ENCODE measurements at regions not wholly inside any gene's neighbourhood (a gene's known extent, or its start where the extent isn't known, plus 50 kb on each side); places are given as distances from the start of the nearest gene placed in this dataset.

DNA sequence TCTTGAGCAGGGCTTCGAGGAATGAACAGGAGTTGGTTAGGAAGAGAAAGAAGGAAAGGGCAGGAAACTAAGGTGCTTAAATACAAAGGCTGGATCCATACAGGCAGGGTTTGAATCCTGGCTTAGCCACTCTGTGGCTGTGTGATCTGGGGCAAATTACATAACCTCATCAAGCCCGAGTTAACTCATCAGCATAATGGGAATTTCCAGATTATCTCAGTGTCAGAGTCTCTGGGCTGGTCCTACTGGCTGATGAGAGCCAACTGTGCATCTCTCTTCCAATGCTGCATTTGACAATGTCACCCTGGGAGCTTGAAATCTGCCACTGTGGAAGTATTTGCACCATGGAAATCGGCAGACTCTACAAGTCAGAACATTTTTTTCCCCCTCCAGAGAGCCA lies 83.8 kb upstream of the SLC6A6 start:
- DNase-seq = no peak

DNA sequence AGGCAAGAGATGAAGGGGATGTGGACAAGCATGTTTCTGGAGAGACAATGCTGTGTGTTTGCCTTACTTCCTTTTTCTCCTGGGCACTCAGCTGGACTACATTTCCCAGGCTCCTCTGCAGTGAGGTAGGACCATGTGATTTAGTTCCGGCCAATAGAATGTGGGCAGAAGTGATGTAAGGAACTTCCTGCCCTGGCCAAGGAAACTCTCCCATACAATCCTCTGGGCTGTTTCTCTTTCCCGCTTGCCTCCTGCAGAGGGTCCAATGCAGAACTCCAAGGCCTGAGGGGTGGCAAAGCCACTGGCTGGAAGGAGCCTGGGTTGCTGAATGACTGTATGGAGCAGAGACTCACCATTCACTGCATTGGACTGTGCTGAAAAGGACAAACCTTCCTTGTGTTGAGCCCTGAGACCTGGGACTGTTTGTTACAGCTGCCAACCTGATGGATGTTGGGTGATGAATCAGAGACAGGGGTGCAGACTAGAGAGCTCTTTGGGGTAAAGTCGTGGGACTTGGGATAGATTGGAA lies 82.7 kb upstream of the SLC6A6 start:
- DNase-seq = peak in 1 of 5 donors; percentile 50

DNA sequence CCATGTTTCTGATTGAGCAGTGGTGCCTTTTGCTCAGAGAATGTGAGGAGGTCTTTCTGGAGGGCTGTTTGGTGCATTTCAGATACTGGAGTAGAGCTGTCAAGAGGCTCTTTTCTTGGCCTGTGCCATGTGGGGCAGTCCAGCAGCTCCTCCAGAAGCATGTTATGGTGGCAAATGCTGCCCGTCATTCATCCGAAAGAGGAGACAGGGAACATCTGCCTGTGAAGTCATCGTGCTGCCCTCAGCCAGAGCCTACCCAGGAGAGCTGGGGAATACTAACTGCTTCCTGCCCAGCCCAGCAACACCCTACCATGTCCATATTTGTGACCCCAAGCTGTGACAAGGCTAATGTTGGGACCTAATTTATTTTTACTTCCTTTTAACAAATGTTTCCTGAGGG lies 82.2 kb upstream of the SLC6A6 start:
- no peak for DNase-seq

DNA sequence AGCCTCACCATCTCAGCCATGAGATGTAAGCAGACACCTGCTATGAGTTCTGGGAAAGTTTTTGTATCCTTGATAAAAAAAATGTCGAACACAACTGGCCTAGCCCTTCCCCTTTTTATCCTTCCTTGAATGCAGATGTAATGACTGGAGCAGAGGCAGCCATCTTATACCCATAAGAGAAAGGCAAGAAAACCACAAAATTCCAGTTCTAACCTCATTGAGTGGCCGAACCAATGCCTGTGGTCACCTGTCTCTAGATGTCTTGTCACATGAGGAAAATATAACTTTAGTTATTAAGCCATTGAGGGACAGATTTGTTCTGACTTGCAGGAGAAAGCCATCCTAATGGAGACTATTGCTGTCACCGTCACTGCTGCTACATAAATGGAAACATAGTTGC lies 80.4 kb upstream of the SLC6A6 start:
- DNase-seq = no peak

DNA sequence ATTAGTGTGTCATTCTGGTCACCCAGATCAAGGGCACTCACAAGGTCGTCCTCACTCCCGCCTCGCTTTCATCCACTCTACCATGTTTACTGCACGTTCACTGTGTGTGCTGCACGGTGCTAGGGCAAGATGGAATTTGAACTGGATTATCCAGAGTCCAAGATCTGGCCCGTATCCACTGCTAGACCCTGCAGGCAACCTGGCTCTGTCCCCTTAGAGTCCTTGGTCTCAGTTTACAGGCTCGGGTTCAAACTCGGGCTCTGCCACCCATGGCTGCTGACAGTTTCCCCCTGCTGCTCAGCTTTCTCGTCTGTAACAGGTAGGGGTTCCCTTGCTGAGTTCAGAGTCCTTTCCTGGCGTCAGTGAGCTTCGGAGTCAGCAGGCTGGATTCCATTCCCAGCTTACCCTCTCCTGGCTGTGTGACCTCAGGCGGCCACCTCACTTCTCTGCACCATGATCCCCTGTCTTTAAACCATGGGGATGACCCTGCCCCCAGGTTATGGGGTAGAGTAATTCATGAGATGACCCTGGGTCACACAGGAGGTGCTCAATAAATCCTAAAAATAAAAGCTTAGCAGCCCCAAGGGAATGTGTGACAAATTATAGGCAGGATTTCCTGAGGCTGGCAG lies 79.6 kb upstream of the SLC6A6 start:
- DNase-seq = no peak

DNA sequence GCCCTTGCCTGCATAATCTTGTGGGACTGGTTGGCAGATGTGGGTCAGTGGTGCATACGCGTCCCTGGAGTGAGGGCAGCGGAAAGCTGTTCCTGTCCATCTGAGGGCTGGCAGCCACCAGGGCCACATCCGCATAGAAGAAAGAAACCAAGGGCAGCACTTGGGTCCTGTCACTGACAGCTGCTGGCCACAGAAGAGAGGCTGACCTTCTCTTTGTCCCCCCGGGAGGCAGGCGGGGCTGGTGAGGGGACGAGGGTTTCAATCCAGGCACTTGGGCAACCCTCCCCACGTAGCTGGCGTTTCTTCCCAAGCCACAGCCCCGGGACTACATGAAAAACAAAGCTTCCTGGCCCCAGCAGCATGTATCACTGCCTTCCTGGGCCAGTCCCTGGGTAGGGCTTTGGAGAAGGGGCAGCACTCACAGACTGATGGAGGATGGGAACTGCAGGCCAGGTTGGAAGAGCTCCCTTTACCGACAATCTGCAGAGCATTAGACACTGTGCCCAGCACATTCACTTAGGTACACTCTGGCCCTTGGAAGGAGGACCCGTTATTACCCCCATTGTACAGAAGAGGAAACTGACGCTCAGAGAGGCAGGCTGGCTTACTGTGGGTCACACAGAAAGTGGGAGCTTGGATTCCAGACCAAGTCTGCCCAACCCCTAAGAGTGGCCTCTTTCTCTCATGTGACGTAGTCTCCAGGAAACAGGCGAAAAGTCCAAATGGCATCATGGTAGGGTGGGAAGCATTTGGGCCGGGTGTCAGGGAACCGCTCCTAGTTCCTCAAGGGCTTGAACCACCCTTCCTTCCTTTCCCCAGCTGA lies 78.8 kb upstream of the SLC6A6 start:
- DNase-seq = no peak

DNA sequence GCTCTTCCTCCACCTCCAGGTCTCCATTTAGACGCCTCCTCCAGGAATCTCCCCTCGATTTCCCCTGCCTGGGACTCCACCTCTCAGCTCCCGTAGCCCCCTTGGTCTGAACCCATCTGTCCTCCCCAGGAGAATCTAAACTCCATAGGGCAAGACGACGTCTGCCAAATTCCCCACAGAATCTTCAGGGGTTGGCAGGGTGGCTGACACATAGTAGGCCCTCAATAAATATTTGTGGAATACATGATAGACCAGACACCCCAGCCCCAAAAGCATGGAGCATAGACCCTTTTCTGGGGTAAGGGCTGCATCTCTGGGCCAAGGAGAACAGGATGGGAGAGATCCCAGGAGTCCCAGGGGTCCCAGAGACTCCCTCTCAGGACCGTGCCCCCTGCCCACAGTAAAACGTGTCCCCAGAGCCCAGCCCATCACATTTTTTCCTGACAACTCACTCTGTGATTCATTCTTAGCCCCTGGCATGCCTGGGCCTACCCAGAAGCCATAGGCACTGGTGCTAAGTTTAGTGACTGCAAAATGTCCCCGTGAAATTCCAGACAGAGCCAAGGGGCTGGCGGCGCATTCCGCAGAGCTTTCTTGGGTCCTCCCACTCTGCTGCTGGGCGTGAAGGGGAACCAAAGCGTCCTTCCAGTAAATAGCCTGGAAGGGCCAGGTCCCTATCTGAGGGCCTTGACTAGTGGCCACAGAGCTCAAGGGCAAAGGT lies 78.0 kb upstream of the SLC6A6 start:
- DNase-seq = no peak

DNA sequence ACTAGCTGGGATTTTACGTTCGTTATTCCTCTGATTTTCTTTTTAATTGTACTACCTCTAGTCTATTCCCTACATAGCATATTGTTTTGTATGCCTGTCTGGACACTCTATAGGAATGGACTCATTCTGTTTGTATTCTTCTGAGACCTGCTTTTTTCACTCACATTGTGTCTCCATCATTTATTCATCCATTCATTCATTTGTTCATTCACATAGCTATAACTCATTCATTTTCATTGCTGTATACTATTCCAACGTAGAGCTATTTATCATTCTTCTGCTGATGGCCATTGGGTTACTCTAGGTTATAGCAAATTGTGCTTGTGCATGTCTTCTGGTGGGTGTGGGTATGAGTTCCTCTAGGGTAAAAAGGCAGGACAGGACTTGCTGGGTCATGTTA lies 74.0 kb upstream of the SLC6A6 start:
- no peak for DNase-seq

DNA sequence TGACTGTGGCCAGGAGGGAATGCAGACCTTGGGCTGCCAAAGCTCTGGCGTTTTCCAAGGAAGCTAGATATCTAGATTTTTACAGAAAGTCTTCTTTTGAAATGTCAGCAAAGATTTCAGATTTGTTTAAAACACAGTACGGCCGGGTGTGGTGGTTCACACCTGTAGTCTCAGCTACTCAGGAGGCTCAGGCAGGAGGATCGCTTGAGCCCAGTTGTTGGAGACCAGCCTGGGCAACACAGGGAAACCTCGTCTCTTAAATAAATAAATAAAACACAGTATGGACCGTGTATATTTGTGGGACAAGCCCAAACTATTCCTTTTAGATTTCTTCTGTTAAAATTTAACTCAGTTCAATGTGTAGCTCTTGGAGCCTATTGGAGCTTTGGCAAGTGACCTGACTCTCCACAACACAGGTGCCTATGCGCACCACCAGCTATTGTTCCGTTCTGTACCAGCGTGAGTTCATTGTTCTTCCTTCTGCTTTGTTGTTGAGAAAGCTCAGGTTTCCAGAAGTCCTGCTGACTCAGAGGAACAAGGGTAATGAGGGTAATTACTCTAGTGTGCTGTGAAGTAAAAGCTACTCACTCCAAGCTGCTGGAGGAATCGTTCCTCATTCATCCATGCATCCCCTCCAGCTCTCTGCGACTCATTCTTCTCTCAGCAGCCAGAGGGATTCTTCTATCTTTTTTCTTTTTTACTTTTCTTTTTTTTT lies 73.1 kb upstream of the SLC6A6 start:
- no peak for DNase-seq

DNA sequence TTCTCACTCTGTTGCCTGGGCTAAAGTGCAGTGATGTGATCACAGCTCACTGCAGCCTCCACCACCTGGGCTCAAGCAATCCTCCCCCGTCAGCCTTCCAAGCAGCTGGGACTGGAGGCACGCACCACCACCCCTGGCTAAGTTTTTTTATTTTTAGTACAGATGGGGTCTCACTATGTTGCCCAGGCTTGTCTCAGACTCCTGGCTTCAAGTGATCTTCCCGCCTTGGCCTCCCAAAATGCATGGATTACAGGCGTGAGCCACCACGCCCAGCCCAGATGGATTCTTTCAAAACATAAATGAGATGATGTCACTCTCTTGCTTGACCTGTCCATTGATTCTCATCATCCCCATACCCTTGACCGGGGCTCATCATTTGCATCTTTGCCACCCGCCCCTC lies 72.6 kb upstream of the SLC6A6 start:
- DNase-seq = no peak

DNA sequence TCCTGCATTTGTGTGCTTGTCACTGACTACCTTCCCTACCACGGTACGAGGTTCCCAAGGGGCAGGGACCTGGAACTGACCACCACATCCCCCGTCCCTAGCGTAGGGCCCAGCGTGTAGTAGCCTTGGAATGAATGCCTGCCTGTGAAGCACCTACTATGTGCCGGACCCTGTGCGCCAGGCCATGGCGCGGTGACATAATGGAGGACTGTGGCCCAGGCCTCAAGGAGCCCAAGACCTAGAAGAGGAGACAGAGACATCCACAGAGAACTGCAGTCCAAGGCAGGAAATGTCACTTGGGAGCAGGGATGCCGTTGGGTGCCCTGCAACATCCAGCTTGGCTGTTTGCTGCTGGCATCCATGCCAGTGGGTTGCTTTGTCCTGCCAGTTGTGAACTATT lies 71.9 kb upstream of the SLC6A6 start:
- DNase-seq = no peak

DNA sequence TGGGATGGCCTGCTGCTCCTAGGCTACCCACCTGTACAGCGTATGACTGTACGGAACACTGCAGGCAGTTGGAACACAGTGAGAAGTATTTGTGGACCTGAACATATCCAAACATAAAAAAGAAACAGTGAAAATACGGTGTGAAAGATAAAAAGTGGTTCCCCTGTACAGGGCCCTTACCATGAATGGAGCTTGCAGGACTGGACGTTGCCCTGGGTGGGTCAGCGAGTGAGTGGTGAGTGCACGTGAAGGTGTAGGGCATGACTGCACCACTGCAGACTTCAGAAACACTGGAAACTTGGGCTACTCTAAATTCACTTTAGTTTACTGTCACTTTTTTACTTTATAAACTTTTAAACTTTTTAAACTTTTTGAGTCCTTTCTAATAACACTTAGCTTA lies 71.2 kb upstream of the SLC6A6 start:
- DNase-seq = no peak

DNA sequence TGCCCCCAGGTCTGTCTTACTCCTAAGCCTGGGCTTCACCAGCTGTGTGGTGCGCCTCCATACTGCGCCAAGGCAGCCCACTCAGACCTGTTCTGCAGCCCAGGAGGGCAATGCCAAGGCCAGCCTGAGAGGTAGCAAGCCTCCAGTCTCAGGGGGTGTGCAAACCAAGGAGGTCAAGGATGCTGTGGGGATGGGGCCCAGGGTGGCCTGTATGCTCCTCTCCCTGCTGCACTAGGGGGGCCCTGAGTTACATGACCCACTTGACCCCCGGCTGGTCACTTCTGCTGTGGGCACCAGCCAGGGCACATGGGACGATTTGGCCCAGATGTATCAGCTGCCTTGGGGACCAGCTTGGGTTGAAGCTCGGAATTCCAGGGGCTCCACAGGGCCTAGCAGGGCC lies 70.0 kb upstream of the SLC6A6 start:
- no peak for DNase-seq

DNA sequence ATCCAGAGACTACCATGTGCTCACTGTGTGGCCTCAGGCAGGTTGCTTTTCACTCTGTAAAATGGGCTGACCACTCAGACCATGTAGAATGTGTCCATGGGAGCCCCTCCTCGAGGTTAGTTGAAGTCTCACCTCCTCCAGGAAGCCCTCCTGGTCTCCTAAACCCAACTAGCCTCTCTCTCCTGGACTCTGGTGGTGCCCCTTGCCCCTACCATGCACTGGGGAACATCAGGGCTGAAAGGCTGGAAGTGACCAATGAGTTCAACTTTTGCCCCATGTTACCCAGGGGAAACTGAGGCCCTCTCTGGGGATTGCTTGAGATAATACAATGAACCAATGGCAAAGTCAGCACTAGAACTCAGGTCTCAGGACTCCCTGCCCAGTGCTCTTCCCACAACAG lies 69.2 kb upstream of the SLC6A6 start:
- no peak for DNase-seq

DNA sequence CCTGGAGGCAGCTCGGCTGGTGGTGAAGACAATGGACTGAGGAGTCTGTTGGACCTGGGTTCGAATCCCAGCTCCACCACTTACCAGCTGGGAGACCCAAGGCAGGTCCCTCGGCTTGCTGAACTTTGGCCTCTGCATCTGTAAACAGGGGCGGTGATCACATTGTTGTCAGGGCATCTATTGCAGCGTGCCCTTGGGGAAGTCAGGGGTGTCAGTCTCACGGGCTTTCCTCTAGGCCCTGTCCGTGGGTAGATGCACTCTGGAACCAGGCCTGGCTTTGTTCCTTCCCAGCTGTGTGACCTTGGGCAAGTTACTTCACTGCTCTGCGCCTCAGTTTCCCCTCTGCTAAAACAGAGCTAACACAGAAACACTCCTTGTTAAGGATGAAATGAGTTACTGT lies 68.8 kb upstream of the SLC6A6 start:
- no peak for DNase-seq

DNA sequence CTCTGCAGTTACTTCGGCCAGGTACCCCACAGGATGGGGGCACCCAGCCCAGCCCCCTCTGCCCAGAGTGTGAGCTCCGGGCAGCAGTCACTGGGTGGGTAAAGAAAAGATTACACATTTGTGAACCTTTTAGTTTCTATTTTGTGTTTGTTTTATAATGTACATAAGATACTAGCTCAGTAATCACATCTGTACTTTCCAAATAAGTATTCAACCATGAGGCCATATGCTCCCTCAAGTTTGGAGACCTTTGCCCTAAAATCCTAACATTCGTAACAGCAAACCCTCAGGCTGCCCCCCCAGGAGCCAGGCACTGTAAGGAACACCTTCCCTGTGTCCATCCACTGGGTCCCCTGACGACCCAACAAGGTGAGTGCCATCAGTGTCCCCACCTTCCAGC lies 68.3 kb upstream of the SLC6A6 start:
- DNase-seq = no peak

DNA sequence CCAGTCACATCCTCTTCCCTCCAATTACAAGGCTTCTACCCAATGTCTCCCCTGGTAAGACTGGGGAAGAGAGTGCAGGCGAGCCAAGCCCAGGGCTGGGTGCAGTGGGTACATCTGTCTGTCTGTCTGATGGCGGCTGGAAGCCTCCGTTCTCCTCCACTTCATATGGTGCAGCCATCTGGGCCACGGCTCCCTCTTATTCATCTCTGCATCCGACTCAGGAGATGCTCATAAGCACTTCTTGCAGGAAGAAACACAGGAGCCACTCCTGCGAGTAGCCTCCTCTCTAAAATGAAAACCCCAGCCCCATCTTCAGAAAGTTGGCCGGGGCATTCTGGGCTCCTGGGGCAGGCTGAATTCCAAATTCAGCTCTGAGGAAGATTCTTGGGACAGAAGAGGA lies 67.5 kb upstream of the SLC6A6 start:
- no peak for DNase-seq

DNA sequence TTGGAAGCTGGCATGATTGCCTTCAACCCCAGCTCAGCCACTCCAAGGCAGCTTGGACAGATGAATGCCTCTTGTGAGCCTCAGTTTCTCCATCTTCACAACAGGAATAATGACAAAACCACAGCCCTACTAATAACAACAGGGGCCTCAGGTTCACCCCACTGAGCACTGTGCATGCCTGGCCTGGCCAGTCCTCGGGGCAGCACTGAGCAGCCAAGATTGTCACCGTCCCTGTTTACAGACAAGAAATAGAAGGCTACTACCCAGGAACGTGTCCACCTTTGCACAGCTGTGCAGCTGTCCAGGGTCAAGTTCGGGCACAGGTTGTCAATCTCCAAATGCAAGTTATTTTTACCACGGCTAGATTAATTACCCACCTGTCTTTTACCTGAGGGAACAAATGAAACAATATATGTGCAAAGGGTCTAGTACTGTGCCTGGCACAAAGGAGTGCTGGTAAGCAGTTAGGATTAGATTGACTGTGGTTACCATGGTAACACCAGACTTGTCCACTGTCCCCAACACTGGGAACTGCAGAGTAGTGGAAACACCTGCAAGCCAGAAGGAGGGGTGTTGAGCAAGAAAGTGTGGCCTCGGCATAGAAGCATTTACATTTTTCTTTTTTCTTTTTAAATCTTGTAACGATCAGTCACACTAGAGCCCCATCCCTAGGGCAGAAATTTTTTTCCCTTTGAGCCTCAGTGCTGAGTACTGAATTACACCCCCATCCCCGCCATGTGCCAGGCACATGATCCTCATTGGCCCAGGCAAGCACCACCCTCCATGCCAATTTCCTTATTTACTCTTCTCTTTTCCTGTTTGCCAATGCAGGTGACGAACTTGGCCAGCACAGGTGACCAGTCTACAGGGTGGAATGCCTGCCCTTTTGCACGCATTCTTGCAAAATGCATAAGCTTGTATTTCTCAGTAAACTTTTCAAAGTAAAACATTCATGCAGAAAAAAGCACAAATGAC lies 66.3 kb upstream of the SLC6A6 start:
- DNase-seq = no peak

DNA sequence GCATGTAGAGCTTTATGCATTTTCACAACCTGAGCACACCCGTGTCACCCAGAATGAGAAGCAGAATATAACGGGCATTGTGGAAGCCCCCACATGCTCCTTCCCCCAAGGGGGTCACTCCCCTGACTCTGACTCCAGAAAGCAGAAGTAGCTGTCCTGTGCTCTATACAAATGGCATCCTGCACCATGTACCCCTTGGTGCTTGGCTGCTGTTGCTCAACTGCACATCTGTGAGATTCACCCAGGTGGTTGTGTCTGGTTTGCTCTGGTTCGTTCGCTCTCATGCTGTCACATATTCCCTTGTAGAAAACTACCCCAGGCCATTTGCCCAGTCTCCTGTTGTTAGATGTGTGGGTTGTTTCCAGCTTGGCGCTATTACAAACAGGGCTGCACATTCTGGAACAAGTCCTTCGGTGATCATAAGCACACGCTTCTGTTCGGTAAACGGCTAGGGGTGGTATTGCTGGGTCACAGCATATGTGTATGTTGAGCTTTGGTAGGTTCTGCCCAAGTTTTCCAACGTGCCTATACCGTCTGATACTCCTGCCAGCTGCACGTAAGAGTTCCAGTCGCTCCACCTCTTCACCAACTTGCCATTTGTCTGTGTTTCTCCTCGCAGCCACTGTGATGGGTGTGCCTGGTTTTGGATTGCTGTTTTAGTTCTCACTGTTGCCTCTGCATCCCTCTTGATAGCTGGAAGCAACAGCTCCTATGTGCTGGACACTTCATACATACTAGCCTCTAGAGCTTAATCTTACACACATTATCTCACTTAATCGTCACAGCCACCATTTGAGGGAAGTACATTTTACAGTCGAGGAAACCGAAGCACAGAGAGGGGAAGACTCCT lies 65.4 kb upstream of the SLC6A6 start:
- DNase-seq = no peak

DNA sequence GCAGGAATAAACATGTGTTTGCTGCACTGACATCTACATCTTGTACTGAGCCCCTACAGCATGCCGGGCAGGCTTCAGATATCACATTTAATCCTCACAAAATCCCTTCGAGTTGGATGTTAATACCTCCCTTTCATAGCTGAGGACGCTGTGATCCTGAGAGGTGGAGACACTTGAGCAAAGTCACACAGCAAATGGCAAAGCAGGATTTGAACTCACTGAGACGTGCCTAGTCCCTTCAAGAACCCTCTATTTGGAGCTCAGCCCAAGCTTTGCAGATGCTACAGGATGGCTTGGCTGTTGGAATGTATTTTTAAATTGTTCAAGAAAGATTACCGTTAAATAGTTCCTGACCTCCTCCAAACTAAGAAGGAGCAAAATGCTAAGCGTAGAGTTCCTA lies 64.6 kb upstream of the SLC6A6 start:
- DNase-seq = no peak

DNA sequence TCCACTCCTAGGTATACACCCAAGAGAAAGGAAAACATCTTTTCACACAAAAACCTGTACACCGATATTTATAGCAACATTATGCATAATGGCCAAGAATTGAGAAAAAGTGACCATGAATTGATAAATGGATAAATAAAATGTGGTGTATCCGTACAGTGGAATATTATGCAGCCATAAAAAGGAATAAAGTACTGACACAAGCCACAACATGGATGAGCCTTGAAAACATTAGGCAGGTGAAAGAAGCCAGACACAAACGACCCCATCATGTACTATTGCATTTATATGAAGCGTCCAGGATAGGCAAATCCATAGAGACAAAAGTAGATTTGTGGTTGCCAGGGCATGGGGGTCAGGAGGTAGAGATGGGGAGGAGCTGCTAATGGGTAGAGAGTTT lies 64.2 kb upstream of the SLC6A6 start:
- DNase-seq = no peak
